BE2C (cell line): ENCODE measurements at regions not wholly inside any gene's neighbourhood (a gene's known extent, or its start where the extent isn't known, plus 50 kb on each side); places are given as distances from the start of the nearest gene placed in this dataset.

Experiments used
- DNase-seq: peaks from one replicate; pipeline ENCODE4 v3.0.0-alpha.2; 2020
- H3K27me3 ChIP-seq: fragments of 250-450 bp; sonication (Bioruptor Pico); 2 replicates; pipeline ENCODE4 v1.5.1; 2020; ENCODE audit warnings: mild to moderate bottlenecking
- H3K36me3 ChIP-seq: fragments of 250-450 bp; sonication (Bioruptor Pico); 2 replicates; pipeline ENCODE4 v1.5.1; 2020; ENCODE audit warnings: mild to moderate bottlenecking
- H3K4me1 ChIP-seq: fragments of 250-450 bp; sonication (Bioruptor Pico); 2 replicates; pipeline ENCODE4 v1.5.1; 2020
- H3K4me3 ChIP-seq: 2 replicates; pipeline ENCODE4 v1.5.1; 2011; ENCODE audit warnings: low read depth, low read length
- H3K9me3 ChIP-seq: fragments of 250-450 bp; sonication (Bioruptor Pico); 2 replicates; pipeline ENCODE4 v1.5.1; 2020
- CTCF ChIP-seq: IDR thresholded peaks from 2 replicates; pipeline ENCODE4 v1.5.1; 2012; ENCODE audit warnings: mild to moderate bottlenecking, low read depth, low read length

GRCh38 chr1:4944911-4945310, 290.5 kb downstream of the AJAP1 start:
- Histone ChIP-seq H3K4me3 (no peak overlapping the region), H3K4me1 (no peaks in the 10 kb centered on the region), H3K27me3 (no peaks in the 10 kb centered on the region), H3K9me3 (no peaks in the 10 kb centered on the region), H3K36me3 (no peaks in the 10 kb centered on the region)
- TF ChIP-seq CTCF: no peak
- no peak for DNase-seq

- no peak for DNase-seq
- Histone ChIP-seq H3K4me3 (no peak overlapping the region), H3K36me3 (no peaks in the 10 kb centered on the region), H3K9me3 (no peaks in the 10 kb centered on the region), H3K27me3 (no peaks in the 10 kb centered on the region), H3K4me1 (no peaks in the 10 kb centered on the region)
- TF ChIP-seq CTCF: no peak
Observed at GRCh38 chr1:4944072-4944471, 289.7 kb downstream of the AJAP1 start.

- no peaks in the 10 kb centered on the region for H3K4me1 ChIP-seq
- H3K4me3 ChIP-seq: no peak overlapping the region
- H3K36me3 ChIP-seq: no peaks in the 10 kb centered on the region
- H3K27me3 ChIP-seq: no peaks in the 10 kb centered on the region
- TF ChIP-seq CTCF: no peak
- DNase-seq: no peak
- no peaks in the 10 kb centered on the region for H3K9me3 ChIP-seq
Observed at GRCh38 chr1:4939266-4939665, 284.9 kb downstream of the AJAP1 start.

GRCh38 chr1:4937876-4938534, 283.6 kb downstream of the AJAP1 start:
- DNase-seq: no peak
- Histone ChIP-seq H3K27me3 (no peaks in the 10 kb centered on the region), H3K9me3 (no peaks in the 10 kb centered on the region), H3K36me3 (no peaks in the 10 kb centered on the region), H3K4me3 (no peak overlapping the region), H3K4me1 (no peaks in the 10 kb centered on the region)
- TF ChIP-seq CTCF: no peak

- no peak for DNase-seq
- Histone ChIP-seq H3K27me3 (no peaks in the 10 kb centered on the region), H3K9me3 (no peaks in the 10 kb centered on the region), H3K4me3 (no peak overlapping the region), H3K36me3 (no peaks in the 10 kb centered on the region), H3K4me1 (no peaks in the 10 kb centered on the region)
- TF ChIP-seq CTCF: no peak
Observed at GRCh38 chr1:4935807-4936206, 281.4 kb downstream of the AJAP1 start.

GRCh38 chr1:4933232-4933631, 278.8 kb downstream of the AJAP1 start:
- Histone ChIP-seq H3K4me1 (no peaks in the 10 kb centered on the region), H3K4me3 (no peak overlapping the region), H3K36me3 (no peaks in the 10 kb centered on the region), H3K9me3 (no peaks in the 10 kb centered on the region), H3K27me3 (no peaks in the 10 kb centered on the region)
- no peak for TF ChIP-seq CTCF
- DNase-seq: no peak
